ENCODE measurements at regions not wholly inside any gene's neighbourhood (a gene's known extent, or its start where the extent isn't known, plus 50 kb on each side); places are given as distances from the start of the nearest gene placed in this dataset.
A peak's percentile ranks its signal among the peaks of the same experiment; 100 is the strongest.
"Not testable (repeated sequence)": the region's sequence is repeated elsewhere in the genome, so short reads cannot be mapped to it uniquely, and the experiment has no call there.

DNA sequence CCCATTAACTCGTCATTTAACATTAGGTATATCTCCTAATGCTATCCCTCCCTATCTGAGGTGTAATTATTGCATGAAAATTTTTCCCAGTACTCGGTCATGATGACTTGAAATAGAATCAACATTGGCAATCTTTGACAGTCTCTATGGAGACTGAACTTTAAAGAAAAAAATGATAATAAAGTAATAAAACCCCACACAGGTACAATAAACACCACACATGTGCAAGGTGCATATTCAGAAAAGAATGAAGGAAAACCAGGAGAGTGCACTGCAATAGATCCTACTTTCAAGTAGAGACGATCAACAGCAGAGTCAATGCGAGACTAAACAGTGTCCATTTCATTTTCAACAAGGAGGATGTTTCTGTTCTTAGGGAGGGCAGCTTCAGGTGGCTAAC, 1253.8 kb upstream of the TMEM132C start:
- no peak for DNase-seq

DNA sequence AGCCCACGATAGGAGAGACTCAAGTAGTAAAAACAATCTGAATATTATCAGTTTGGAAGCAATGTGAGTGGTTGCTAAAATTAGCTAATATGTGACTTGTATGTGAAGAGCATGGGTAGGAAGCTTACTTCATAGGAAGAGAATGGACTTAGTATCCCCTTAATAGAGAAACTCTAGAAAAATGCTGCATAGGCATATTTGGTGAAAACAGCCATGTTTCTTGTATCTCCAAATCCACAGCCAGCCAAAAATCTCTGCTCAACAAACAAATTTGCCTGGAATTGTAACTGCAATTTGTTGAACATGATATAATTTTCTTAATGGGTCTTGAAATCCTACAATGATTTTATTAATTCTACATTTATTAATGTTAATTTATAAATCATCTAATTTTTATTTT, 1252.9 kb upstream of the TMEM132C start:
- no peak for DNase-seq

DNA sequence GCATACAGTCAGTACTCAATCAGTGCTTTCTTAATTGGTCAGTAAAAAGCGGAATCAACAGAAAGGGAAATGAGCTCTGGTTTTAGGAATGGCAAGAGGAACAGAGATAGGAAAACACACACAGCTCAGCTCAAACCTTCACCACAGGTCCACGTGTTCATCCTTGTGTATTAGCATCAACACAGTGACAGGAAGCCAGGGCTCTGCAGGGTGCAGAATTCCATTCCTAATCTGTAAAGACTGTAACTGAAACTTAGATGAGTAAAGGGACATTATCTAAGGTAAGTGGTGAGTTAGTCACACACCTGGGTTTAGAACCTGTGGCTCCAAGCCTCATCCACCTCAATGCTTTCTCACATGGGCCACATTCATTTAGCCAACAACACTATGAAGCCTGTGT, 1242.2 kb upstream of the TMEM132C start:
- DNase-seq = no peak

DNA sequence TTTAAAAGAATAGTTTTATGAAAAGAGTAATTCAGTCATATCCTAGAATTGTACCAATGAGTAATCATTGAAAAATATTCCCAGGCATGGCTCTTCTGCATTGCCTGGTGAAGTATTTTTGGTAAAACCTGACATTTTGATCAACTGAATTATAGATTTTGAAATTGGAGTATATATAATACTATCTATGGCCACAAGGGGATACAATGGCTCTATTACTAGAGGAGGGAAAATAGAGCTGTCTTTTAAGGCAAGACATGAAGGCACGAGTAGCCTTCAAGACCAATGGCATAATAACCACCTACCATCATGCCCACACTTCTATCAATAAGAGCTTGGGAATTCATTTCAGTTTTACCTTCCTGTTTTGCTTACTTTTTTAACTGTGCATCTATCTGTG, 1241.4 kb upstream of the TMEM132C start:
- no peak for DNase-seq

DNA sequence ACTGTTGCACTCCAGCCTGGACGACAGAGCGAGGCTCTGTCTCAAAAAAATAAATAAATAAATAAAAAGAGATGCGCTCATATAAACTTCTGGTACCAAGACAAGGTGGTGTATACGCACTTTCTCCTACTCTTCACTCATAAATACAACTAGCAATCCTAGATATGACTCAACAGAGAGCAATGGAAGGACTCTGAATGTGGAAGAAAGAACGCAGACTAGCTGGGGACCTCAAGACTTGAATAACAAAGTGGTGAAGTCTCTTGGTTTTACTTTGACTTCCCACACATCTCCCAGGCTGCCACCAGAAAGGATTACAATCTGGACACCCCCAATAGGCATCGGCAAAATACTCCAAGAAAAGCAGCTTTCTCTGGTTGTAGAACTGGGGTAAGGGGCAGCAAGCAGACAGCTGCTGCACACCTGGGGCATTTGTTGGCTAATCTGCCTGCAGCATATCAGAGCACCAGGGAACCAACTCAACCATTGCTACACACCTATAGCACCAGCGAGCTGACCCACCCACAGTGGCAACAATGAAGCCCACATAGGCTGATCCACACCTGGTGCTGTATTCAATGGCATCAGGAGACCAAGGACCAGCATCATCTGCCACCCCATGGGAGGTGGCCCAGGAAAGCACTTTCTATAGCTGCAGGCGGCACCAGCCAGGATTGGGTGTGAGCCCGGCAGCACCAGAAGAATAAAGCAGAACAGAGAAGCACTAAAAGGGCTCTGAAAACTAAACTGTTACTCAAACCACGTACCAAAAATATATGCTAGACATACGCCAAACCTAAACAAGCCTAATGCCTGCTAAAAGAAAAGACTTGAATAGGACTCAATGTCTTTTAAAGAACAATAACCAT, 1231.7 kb upstream of the TMEM132C start:
- DNase-seq = no peak

DNA sequence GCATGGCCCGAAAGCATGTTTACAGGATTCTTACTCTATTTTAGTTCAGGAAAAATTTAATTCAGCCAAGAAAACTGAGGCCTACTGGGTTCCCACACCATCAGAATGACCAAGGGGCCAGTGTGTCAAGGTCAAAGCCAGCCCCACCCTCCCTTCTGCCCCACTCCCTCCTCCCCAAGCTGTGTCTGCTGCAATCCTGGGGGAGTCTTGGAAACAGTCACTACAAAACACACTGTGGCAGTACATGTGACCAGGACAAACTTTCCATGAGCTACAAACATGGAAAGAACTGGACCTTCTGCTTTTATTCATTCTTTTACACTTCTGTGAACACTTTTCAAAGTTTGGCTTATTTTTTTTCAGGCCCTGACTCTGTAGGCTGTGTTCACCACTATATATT, 1228.8 kb upstream of the TMEM132C start:
- DNase-seq = no peak

DNA sequence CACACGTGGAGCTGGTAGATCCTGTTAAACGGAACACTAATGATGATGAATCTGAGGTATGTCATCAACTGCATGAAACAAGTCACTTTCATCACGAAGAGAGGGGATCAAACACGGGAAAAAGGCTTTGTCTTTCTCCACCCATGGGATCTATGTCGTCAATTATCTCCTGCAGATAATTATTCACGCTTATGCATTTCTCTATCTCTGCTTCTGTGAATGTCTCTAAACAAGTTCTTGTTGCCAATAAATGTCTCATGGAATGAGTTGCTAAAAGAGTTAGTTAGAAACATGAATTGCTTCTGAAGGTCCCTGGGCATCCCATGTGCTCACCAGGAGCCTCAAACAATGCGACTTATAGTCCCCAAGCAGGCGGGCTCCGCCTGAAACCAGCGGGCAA, 1228.2 kb upstream of the TMEM132C start:
- no peak for DNase-seq

DNA sequence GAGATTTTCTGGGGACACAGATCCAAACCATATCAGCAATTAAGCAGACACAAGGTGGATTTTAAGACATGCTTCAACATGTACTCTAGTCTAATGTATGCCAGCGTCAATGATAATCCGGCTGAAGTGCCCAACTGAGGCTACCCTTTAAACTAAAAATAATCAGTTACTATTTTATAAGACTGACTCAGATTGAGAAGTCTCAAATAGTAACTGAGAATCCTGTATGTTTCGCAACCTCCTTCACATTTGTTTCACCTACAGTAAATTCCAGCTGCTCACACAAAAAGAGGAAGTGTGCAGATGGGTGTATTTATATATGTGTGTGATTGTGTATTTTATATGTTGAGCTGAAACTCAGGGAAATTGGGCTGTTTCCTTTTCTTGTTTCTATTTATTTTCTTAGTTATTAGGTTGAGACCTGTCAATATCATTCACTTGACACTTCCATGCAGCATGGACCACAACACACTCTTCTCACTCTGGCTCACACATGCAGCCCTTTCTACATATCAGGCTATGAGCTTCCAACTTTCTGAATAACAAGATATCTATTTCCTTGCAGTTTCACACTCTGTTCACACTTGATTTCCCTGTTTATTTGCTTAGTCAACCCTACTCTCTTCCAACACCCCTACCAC, 1224.9 kb upstream of the TMEM132C start:
- DNase-seq = peak; percentile 12

DNA sequence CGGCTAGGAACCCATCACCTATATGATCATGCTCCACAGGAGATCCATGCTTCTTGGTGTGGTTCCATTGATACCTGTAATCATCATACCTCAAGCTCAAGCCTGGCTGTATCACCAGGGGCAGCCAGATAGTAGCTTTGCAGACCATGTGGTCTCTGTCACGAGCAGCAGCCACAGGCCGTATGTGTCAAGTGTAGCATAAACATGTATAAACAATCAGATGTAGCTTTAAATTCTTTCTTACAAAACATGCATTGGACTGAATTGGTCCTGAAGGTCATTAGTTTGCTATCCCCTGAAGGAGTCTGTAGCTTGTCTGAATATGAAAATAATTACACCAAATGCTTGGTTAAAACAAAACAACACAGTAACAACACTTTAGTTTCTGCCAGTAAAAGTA, 1223.2 kb upstream of the TMEM132C start:
- no peak for DNase-seq

DNA sequence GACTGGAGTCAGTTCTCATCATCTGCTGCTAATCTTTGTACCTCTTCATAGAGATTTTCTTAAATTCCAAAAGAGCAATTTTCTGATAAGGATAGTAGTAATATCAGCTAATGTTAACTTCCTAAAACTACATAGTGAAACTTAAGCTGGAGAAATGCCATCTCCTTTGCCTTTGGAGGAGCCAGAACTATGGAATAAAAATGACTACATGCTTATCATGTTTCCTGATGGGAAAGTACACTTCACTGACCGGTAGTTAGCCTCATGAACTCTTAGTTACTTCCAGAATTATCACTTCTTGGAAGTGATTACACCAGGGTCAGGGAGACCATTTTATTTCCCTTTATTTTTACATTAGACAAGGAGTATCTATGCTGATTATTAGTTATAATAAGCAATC, 1222.1 kb upstream of the TMEM132C start:
- DNase-seq = no peak

DNA sequence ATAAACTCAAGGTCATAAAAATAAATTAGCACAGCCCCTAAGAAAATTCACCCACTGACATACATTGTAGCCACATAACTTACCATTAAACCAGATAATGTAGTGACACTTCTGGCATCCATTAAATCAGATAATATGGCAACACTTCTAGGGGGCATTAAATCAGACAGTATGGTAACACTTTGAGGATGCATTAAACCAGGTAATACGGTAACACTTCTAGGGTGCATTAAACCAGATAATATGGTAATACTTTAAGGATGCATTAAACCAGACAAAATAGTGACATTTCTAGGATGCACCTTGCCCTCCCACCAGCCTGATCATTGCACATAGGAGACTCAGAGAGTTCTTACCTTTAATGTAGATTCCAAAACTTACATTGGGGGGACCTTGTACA, 1220.5 kb upstream of the TMEM132C start:
- DNase-seq = no peak

DNA sequence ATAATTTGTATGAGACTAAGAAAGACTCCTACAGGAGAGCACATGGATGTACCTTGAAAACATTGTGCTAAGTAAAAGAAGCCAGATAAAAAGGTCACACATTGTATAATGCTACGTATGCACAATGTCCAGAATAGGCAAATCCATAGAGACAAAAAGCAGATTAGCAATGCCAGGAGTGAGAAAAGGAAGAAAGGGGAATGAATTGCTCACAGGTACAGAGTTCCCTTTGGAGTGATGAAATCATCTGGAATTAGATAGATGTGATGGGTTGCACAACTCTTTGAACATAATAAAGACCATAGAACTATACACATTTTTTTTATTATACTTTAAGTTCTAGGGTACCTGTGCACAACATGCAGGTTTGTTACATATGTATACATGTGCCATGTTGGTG, 1218.9 kb upstream of the TMEM132C start:
- no peak for DNase-seq

DNA sequence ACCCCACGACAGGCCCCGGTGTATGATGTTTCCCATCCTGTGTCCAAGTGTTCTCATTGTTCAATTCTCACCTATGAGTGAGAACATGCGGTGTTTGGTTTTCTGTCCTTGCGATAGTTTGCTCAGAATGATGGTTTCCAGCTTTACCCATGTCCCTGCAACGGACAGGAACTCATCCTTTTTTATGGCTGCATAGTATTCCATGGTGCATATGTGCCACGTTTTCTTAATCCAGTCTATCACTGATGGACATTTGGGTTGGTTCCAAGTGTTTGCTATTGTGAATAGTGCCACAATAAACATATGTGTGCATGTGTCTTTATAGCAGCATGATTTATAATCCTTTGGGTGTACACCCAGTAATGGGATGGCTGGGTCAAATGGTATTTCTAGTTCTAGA, 1218.4 kb upstream of the TMEM132C start:
- DNase-seq = not testable (repeated sequence)

DNA sequence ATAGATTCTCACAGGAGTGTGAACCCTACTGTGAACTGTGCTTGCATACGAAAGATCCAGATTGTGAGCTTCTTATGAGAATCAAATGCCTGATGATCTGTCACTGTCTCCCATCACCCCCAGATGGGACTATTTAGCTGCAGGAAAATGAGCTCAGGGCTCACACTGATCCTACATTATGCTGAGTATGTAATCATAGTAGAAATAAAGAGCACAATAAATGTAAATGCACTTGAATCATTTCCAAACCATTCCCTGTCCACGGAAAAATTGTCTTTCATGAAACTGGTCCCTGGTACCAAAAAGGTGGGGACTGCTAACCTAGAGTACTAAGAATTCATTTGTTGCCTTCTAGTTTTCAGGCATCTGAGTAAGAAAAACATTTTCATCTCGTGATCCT, 1215.8 kb upstream of the TMEM132C start:
- DNase-seq = no peak

DNA sequence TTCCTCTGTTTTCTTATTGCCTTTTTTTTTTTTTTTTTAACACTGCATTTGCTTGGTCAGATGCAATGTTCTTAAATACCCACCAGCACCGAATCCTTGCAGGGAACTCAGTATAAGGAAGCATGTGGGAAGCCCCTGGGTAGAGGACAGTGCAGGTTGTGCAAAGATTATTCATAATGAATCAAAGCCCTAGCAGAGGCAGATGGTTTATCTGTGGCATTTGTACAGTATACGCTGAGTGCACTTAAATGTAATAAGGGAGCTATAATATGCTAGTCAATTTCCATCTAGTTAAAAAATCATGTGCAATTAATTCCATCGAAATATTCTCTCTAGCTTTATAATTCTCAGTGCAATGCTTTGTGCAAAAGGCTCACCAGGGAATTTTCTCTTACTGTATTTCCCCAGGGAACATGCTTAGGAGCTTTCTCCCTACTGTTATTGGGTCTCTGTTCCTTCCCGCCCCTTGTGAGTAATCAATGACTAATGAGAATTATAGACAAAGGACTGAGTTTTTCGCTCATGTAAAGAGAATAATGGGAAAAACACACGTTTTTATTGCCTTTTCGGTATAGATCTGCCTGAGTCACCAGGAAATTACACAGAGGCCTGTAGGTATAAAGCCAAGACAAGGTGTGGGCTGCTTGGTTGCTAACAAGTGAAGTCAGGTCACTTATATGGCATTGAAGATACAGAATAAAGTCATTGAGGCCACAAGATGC, 1214.3 kb upstream of the TMEM132C start:
- no peak for DNase-seq

DNA sequence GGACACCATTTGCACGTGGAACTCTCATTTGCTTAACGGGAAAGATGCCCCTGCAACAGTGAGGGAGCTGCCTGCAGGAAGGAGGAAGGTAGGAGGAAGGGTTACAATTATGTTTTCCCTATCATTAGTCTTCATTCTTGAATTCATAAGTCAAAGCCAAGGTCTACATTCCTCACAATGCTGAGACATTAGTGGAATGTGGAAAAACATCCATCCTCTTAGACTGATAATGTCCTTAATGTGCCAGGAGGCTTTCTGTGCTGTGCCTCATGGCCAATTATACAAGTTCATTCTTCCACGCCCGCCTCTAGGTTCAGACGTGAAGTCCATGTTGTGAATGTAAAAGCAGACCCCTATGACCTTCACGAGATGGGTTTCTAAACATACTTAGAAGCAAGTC, 1212.4 kb upstream of the TMEM132C start:
- no peak for DNase-seq

DNA sequence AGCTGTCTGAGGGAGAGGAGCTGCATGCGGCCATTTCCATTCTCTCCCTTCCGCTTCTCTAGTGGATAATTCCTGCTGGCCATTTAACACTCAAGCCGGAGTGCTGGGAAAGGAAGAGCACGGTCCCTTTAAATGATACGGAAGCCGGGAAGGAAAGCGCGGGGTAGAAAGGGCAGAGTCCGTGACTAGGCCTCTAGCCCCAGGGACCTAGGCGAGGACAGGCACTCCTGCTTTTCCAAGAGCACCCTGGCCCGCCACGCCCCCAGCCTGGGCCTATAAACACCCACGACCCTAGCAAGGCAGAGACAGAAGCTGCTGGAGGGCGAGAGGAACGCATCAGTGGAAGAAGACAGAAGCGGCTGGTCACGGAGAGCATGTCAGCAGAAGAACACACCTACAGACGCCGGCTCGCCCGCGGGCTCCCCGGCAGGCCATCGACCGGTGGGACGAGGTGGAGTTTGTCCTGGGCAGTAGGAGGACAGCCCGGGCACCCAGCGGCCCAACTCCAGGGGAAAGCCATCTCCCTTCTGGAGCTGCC, 1206.6 kb upstream of the TMEM132C start:
- no peak for DNase-seq

DNA sequence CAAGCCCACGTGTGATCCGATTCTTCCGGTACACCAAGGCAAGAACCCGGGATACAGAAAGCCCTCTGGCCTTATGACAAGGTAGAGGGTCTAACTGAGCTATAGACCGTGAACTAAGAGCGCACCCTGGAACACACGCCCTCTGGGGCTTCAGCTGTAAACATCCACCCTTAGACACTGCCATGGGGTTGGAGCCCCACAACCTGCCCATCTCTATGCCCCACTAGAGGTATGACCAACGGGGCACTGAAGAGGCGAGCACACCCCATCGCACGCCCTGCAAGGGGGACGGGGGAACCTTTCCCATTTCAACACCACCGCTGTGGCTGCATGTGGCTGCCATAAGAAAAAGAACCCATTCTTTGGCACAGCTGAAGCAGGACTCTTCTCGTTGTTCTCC, 1206.0 kb upstream of the TMEM132C start:
- no peak for DNase-seq

DNA sequence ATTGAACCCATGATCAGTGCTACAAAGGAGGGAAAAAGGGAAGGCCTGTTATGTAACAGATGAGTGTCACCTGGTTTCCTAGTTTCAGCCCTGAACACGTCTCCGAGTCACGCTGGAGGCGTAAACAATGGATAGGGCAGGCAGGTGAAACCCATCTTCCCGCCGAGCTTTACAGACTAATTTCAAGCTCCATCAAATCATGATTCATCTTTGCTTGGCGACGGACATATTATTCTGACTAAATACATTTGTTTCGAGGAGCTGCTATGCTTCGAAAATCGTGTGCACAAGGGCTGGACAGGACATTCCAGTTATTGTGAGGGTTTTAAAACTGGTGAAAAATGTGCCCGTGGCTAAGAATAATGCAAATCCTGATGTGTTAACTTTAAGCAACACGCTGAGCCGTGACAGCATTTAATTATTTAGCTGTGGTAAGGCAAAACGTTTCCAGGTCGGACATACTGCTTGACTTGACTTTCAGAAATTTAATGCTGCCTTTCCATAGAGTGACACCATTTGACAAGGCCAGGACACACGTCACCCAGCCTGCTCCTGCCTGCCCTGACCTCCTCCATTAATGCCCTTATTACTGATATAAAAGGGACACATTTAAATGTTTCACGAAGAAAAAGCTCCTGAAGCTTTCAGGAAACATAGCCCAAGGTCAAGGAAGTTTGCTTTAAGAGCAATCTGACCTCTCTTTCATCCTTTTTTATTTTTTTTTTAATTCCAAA, 1203.5 kb upstream of the TMEM132C start:
- DNase-seq = no peak

DNA sequence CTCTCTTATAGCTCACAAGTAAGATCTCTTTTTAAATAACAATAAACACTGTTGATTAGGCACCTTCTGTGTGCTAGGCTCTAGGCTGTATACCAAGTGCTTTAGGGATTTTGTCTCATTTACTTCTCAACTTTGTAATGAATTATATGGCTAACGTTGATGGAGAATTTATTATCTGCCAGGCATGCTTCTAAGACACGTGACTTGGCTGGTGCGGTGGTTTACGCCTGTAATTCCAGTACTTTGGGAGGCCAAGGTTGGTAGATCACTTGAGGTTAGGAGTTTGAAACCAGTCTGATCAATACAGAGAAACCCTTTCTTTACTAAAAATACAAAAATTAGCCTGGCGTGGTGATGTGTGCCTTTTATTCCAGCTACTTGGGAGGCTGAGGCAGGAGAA, 1202.8 kb upstream of the TMEM132C start:
- no peak for DNase-seq

DNA sequence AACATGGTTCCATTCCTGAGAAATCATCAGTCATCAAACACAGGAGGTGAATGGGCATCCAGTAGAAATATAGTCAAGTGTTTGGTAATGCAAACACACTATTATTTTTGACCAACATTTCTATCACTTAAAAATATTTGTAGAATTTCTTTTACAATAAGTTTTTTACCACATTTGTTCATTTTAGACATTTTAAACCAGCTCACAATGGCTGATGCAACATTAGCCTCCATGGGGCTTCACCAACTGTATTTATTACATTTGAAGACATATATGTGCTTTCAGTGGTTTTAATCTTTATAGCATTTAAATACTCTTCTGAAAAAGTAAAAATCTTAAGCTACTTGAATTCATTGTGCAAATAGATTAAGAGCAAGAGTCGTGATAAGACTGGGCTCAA, 1201.4 kb upstream of the TMEM132C start:
- no peak for DNase-seq

DNA sequence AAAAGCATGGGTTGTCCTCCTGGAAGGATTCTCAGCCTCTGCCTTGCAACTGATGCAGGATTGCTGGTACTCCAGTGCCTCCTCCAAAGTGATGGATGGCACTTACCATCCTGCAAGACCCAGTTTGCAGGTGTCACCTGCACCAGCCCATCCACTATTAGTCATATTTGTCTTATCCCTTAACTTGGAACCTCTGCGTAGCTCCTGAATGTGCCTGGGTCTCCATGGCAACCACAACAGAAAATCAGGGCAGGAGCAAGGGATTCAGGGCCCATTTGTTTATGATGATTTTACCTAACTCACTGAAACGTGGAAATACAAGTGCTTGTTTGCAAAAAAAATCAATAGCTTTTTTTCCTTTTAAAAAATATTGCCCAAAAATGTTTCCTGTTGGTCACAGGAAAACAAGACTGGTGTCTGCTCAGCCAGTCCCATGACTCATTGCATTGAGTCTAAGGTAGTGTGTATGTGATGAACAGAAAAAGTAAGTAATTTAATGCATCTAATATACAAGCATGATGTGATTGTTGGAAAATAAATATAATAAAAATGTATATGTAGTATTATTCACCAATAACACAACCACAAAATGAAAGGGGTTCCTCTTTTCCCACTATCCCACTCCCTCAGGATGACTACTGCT, 1196.3 kb upstream of the TMEM132C start:
- no peak for DNase-seq

DNA sequence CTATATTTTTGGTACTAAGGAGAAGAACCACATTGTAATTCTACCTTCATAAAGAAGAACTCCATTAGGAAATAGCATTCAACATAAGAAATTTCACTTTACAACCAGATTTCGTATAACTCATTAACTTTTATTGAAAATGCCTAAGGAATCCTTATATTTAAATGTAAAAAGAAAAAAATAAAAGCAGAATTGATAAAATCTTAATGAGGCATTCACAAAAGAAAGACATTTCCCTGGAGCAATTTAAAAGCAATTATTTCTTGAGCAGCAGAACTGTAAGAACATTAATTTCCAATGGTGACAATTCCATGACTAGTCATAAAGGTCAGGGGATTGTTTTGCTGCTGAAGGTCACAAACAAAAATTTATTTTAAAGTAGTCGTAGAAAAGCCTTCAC, 1192.8 kb upstream of the TMEM132C start:
- no peak for DNase-seq

Measured in hematopoietic multipotent progenitor cell treated with erythropoietin and hydrocortisone succinate and interleukin-3 and kit ligand, for 6 days (in vitro differentiated cells).